ENCODE measurements at regions not wholly inside any gene's neighbourhood (a gene's known extent, or its start where the extent isn't known, plus 50 kb on each side); places are given as distances from the start of the nearest gene placed in this dataset.

DNA sequence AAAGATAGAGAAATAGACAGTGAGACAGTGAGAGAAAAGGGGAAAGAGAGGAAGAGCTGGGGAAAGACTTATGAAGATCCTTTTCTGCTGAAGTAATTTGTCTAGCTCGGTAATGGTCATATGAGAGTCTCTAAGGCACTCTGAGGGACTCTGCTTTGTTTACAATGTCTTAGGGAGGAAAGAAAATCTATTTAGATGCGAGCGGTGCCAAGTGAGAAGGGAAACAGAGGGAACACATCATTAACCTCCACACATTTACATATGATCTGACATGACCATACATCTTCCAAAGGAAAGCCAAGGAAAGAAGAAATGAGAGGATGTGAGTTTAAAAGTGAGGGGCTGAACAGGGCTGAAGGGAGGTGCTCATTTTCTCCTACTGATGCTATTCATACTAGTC is 862.3 kb upstream of the CITED2 start:
- Histone ChIP-seq H3K36me3 (ENCODE audit: control insufficient read depth, insufficient read depth, low read length, severe bottlenecking) (no peaks in the 10 kb centered on the region), H3K9me3 (ENCODE audit: control insufficient read depth, low read length) (peaks cover 4% of the 10 kb centered on the region), H3K27me3 (replicated peaks; ENCODE audit: control insufficient read depth, insufficient read depth, low read length) (no peaks in the 10 kb centered on the region), H3K4me1 (ENCODE audit: control insufficient read depth, insufficient read depth, low read length) (no peaks in the 10 kb centered on the region), H3K4me3 (ENCODE audit: low read length) (no peak overlapping the region), H3K9ac (ENCODE audit: low read length) (no peak overlapping the region)
- DNase-seq (ENCODE audit: low read depth), result no peak

DNA sequence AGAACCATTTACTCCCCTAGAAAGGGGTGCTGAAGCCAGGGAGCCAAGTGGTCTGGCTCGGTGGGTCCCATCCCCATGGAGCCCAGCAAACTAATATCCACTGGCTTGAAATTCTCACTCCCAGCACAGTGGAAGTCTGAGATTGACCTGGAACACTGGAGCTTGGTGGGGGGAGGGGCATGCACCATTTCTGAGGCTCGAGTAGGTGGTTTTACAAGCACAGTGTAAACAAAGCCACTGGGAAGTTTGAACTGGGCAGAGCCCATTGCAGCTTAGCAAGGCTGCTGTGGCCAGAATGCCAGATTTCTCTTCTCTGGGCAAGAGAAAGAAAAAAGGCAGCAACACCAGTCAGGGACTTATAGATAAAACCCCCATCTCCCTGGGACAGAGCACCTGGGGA is 855.8 kb upstream of the CITED2 start:
- no peak for DNase-seq (ENCODE audit: low read depth)
- H3K4me1 ChIP-seq (ENCODE audit: control insufficient read depth, insufficient read depth, low read length), result peaks cover 14% of the 10 kb centered on the region

GRCh38 chr6:140228491-140228890 is 854.0 kb upstream of the CITED2 start:
- Histone ChIP-seq H3K9me3 (ENCODE audit: control insufficient read depth, low read length) (peaks cover 4% of the 10 kb centered on the region), H3K4me3 (ENCODE audit: low read length) (no peak overlapping the region), H3K9ac (ENCODE audit: low read length) (no peak overlapping the region), H3K36me3 (ENCODE audit: control insufficient read depth, insufficient read depth, low read length, severe bottlenecking) (no peaks in the 10 kb centered on the region), H3K27me3 (replicated peaks; ENCODE audit: control insufficient read depth, insufficient read depth, low read length) (no peaks in the 10 kb centered on the region), H3K4me1 (ENCODE audit: control insufficient read depth, insufficient read depth, low read length) (peaks cover 14% of the 10 kb centered on the region)
- DNase-seq (ENCODE audit: low read depth), result no peak

More for the DNA sequence above, 855.8 kb upstream of the CITED2 start:
- no peaks in the 10 kb centered on the region for H3K27me3 ChIP-seq (replicated peaks; ENCODE audit: control insufficient read depth, insufficient read depth, low read length)
- H3K4me3 ChIP-seq (ENCODE audit: low read length), result no peak overlapping the region
- no peaks in the 10 kb centered on the region for H3K36me3 ChIP-seq (ENCODE audit: control insufficient read depth, insufficient read depth, low read length, severe bottlenecking)
- H3K9me3 ChIP-seq (ENCODE audit: control insufficient read depth, low read length), result peaks cover 4% of the 10 kb centered on the region
- no peak overlapping the region for H3K9ac ChIP-seq (ENCODE audit: low read length)

DNA sequence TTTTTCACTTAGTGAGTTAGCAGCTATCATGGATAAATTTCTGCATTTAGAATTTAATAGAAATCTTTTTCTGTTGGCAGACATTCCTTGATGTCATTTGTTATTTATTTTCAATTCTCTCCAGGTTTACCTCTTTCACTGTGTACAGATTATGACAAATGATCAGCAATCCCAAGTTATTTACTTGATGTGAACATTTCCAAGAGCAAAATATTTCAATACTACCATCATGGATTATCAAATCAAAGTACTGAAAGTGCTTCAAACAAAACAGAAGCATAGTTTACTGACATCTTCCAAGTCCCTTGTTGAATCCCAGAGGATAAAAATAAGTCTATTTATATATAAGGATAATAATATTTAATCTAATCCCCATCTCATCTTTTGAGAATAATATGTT is 852.2 kb upstream of the CITED2 start:
- peaks cover 14% of the 10 kb centered on the region for H3K4me1 ChIP-seq (ENCODE audit: control insufficient read depth, insufficient read depth, low read length)
- no peaks in the 10 kb centered on the region for H3K36me3 ChIP-seq (ENCODE audit: control insufficient read depth, insufficient read depth, low read length, severe bottlenecking)
- no peak overlapping the region for H3K4me3 ChIP-seq (ENCODE audit: low read length)
- H3K9ac ChIP-seq (ENCODE audit: low read length), result no peak overlapping the region
- no peaks in the 10 kb centered on the region for H3K27me3 ChIP-seq (replicated peaks; ENCODE audit: control insufficient read depth, insufficient read depth, low read length)
- no peak for DNase-seq (ENCODE audit: low read depth)
- H3K9me3 ChIP-seq (ENCODE audit: control insufficient read depth, low read length), result no peaks in the 10 kb centered on the region

- Histone ChIP-seq H3K27me3 (replicated peaks; ENCODE audit: control insufficient read depth, insufficient read depth, low read length) (no peaks in the 10 kb centered on the region), H3K9me3 (ENCODE audit: control insufficient read depth, low read length) (no peaks in the 10 kb centered on the region), H3K36me3 (ENCODE audit: control insufficient read depth, insufficient read depth, low read length, severe bottlenecking) (no peaks in the 10 kb centered on the region), H3K4me1 (ENCODE audit: control insufficient read depth, insufficient read depth, low read length) (peaks cover 14% of the 10 kb centered on the region), H3K4me3 (ENCODE audit: low read length) (no peak overlapping the region), H3K9ac (ENCODE audit: low read length) (no peak overlapping the region)
- peak; percentile 25 for DNase-seq (ENCODE audit: low read depth)
Measured at GRCh38 chr6:140225701-140226436, 851.4 kb upstream of the CITED2 start.

DNA sequence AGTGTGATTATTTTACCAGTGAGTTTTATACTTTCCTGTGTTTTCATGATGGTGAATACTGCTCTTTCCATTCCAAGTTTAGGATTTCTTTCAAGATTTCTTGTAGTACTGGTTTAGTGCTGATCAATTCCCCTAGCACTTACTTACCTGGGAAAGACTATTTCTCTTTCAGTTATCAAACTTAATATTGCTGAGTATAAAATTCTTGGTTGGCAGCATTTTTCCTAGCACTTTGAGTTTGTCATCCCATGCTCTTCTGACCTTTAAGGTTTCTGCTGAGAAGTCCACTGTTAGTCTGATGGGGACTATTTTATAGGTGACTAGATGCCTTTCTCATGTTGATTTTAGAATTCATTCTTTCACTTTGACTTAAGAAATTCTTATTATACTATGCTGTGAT is 842.8 kb upstream of the CITED2 start:
- H3K4me1 ChIP-seq (ENCODE audit: control insufficient read depth, insufficient read depth, low read length), result no peaks in the 10 kb centered on the region
- no peak overlapping the region for H3K4me3 ChIP-seq (ENCODE audit: low read length)

DNA sequence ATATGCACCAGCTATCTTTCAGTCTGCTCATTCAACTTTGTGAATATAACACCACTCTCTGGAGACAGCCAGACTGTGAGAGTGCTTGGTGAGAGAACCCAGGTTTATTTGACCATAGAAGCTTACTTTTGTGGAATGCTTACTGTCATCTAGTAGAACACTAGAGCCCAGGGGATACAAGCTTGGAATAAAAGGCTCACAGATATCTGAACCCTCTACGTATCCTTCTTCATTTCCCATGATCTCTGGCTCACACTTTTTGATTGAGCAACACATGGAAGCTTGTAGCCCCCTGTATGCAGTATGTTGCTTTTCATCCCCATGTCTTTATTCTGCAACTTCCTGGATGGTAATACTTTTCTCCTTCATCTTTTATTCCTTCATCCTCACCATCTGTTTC is 835.3 kb upstream of the CITED2 start:
- Histone ChIP-seq H3K4me3 (ENCODE audit: low read length) (no peak overlapping the region), H3K4me1 (ENCODE audit: control insufficient read depth, insufficient read depth, low read length) (peaks cover 6% of the 10 kb centered on the region), H3K9me3 (ENCODE audit: control insufficient read depth, low read length) (no peaks in the 10 kb centered on the region), H3K36me3 (ENCODE audit: control insufficient read depth, insufficient read depth, low read length, severe bottlenecking) (no peaks in the 10 kb centered on the region), H3K9ac (ENCODE audit: low read length) (no peak overlapping the region), H3K27me3 (replicated peaks; ENCODE audit: control insufficient read depth, insufficient read depth, low read length) (no peaks in the 10 kb centered on the region)
- peak; percentile 6 for DNase-seq (ENCODE audit: low read depth)

More for the DNA sequence above, 842.8 kb upstream of the CITED2 start:
- DNase-seq (ENCODE audit: low read depth), result no peak
- Histone ChIP-seq H3K36me3 (ENCODE audit: control insufficient read depth, insufficient read depth, low read length, severe bottlenecking) (no peaks in the 10 kb centered on the region), H3K9ac (ENCODE audit: low read length) (no peak overlapping the region), H3K27me3 (replicated peaks; ENCODE audit: control insufficient read depth, insufficient read depth, low read length) (no peaks in the 10 kb centered on the region), H3K9me3 (ENCODE audit: control insufficient read depth, low read length) (peaks cover 24% of the 10 kb centered on the region)

- Histone ChIP-seq H3K9me3 (ENCODE audit: control insufficient read depth, low read length) (no peaks in the 10 kb centered on the region), H3K36me3 (ENCODE audit: control insufficient read depth, insufficient read depth, low read length, severe bottlenecking) (no peaks in the 10 kb centered on the region), H3K4me1 (ENCODE audit: control insufficient read depth, insufficient read depth, low read length) (peaks cover 19% of the 10 kb centered on the region), H3K9ac (ENCODE audit: low read length) (peak overlapping the region; percentile 64), H3K27me3 (replicated peaks; ENCODE audit: control insufficient read depth, insufficient read depth, low read length) (no peaks in the 10 kb centered on the region), H3K4me3 (ENCODE audit: low read length) (peak overlapping the region; percentile 74)
- no peak for DNase-seq (ENCODE audit: low read depth)
Measured at GRCh38 chr6:140208286-140208685, 833.8 kb upstream of the CITED2 start.

DNA sequence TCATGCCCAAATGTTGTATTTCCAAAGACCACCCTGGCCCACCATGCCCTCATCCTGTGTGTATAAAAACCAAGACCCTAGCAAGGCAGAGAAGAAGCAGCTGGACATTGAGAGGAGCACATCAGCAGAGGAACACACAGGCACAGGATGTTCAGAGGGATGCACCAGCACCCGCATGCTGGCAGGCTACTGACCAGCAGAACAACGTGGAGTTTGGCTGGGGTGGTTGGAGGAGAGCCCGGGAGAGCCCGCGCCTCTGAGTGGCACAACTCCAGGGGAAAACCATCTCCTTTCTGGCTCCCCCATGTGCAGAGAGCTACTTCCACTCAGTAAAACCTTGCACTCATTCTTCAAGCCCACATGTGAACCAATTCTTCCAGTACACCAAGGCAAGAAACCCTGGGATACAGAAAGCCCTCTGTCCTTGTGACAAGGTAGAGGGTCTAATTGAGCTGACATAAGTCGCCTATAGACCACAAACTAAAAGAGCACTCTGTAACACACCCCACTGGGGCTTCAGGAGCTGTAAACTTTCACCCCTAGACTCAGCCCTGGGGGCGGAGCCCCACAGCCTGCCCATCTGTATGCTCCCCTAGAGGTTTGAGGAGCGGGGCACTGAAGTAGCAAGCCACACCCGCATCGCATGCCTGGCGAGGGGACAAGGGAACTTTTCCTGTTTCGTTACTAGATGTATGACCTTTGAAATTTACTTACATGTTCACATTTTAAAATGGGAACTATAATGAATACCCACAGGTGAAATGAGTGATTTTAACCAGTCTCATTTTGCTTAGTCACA is 831.5 kb upstream of the CITED2 start:
- no peak overlapping the region for H3K4me3 ChIP-seq (ENCODE audit: low read length)
- no peaks in the 10 kb centered on the region for H3K27me3 ChIP-seq (replicated peaks; ENCODE audit: control insufficient read depth, insufficient read depth, low read length)
- H3K4me1 ChIP-seq (ENCODE audit: control insufficient read depth, insufficient read depth, low read length), result peaks cover 22% of the 10 kb centered on the region
- no peaks in the 10 kb centered on the region for H3K9me3 ChIP-seq (ENCODE audit: control insufficient read depth, low read length)
- DNase-seq (ENCODE audit: low read depth), result no peak
- H3K36me3 ChIP-seq (ENCODE audit: control insufficient read depth, insufficient read depth, low read length, severe bottlenecking), result no peaks in the 10 kb centered on the region
- no peak overlapping the region for H3K9ac ChIP-seq (ENCODE audit: low read length)

- H3K4me1 ChIP-seq (ENCODE audit: control insufficient read depth, insufficient read depth, low read length), result peaks cover 23% of the 10 kb centered on the region
Measured at GRCh38 chr6:140204154-140204553, 829.7 kb upstream of the CITED2 start.

DNA sequence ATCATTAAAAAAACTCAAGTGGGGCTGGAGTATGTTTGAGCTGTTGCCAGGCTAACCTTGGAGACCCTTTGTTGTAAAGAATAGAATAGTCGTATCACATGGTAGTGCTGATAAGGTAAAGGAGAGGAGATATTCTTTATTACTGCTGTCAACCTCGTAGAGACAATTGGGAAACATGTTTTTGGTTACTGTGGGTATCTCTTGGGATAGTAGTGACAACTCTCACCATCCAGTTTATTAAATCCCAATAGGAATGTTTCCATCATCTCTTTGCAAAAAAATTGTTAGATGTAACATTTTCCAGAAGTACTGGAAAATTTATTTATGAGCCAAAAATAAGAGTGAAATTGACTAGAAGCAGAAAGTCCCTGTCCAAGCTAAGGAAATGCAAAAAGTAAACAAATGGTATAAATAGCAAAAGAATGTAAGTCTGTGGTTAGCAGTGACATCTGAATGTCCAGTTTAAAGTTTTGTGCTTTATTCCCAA is 829.3 kb upstream of the CITED2 start:
- Histone ChIP-seq H3K9me3 (ENCODE audit: control insufficient read depth, low read length) (no peaks in the 10 kb centered on the region), H3K4me1 (ENCODE audit: control insufficient read depth, insufficient read depth, low read length) (peaks cover 24% of the 10 kb centered on the region), H3K27me3 (replicated peaks; ENCODE audit: control insufficient read depth, insufficient read depth, low read length) (no peaks in the 10 kb centered on the region), H3K36me3 (ENCODE audit: control insufficient read depth, insufficient read depth, low read length, severe bottlenecking) (no peaks in the 10 kb centered on the region), H3K9ac (ENCODE audit: low read length) (no peak overlapping the region), H3K4me3 (ENCODE audit: low read length) (no peak overlapping the region)
- DNase-seq (ENCODE audit: low read depth), result peak; percentile 70

More at GRCh38 chr6:140204154-140204553, 829.7 kb upstream of the CITED2 start:
- peak overlapping the region; percentile 11 for H3K9ac ChIP-seq (ENCODE audit: low read length)
- no peaks in the 10 kb centered on the region for H3K27me3 ChIP-seq (replicated peaks; ENCODE audit: control insufficient read depth, insufficient read depth, low read length)
- no peaks in the 10 kb centered on the region for H3K9me3 ChIP-seq (ENCODE audit: control insufficient read depth, low read length)
- no peak for DNase-seq (ENCODE audit: low read depth)
- no peaks in the 10 kb centered on the region for H3K36me3 ChIP-seq (ENCODE audit: control insufficient read depth, insufficient read depth, low read length, severe bottlenecking)
- H3K4me3 ChIP-seq (ENCODE audit: low read length), result no peak overlapping the region

All from adipocyte (in vitro differentiated cells).